Activated CD4-positive, alpha-beta T cell treated with anti-CD3 and anti-CD28 coated beads for 24 hours (primary cell): ENCODE measurements at regions not wholly inside any gene's neighbourhood (a gene's known extent, or its start where the extent isn't known, plus 50 kb on each side); places are given as distances from the start of the nearest gene placed in this dataset.
"Not testable (repeated sequence)": the region's sequence is repeated elsewhere in the genome, so short reads cannot be mapped to it uniquely, and the experiment has no call there.

Experiments
- DNase-seq, 2 donors: peaks; one replicate each; pipeline ENCODE4 v3.0.0-alpha.2; 2020; ENCODE audit warnings: low read depth in 2 of 2

DNA sequence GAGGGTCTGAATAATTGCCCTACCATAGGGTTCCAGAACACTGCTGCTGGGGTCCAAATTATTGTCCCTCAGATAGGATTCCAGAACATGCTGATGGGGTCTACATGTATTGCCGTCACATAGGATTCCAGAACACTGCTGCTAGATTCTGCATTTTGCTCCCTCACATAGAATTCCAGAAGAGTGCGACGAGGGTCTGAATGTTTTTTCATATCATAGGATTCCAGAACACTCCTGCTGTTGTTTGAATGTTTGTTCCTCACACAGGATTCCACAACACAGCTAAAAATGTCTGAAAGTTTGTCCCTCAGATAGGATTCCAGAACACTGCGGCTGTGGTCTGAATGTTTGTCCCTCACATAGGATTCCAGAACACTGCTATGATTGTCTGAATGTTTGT lies 198.1 kb downstream of the FOXD4L6 start:
- not testable (repeated sequence) for DNase-seq

- not testable (repeated sequence) for DNase-seq
These were observed 199.0 kb downstream of the FOXD4L6 start for GRCh38 chr9:40929488-40929845.

DNA sequence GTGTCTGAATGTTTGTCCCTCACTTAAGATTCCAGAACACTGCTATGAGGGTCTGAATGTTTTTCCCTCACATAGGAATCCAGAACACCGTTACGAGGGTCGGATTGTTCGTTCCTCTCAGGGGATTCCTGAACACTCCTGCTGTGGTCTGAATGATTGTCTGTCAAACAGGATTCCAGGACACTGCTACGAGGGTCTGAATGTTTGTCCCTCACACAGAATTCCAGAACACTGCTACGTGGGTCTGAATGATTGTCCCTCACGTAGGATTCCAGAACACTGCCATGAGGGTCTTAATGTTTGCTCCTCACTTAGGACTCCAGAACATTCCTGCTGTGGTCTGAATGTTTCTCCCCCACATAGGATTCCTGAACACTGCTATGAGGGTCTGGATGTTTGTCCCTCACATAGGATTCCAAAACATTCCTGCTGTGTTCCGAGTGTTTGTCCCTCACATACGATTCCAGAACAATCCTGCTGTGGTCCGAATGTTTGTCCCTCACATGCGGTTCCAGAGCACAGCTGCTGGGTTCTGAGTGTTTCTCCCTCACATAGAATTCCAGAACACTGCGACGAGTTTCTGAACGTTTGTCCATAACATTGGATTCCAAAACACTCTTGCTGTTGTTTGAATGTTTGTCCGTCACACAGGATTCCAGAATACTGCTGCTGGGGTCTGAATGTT lies 199.5 kb downstream of the FOXD4L6 start:
- DNase-seq, result no peak

- DNase-seq, result no peak
These were observed 200.4 kb downstream of the FOXD4L6 start for GRCh38 chr9:40927851-40928802.

GRCh38 chr9:40927260-40927631 lies 201.2 kb downstream of the FOXD4L6 start:
- DNase-seq, result no peak

GRCh38 chr9:40926404-40927259 lies 201.8 kb downstream of the FOXD4L6 start:
- no peak for DNase-seq

- DNase-seq, result no peak
These were observed 203.3 kb downstream of the FOXD4L6 start for GRCh38 chr9:40925149-40925548.

DNA sequence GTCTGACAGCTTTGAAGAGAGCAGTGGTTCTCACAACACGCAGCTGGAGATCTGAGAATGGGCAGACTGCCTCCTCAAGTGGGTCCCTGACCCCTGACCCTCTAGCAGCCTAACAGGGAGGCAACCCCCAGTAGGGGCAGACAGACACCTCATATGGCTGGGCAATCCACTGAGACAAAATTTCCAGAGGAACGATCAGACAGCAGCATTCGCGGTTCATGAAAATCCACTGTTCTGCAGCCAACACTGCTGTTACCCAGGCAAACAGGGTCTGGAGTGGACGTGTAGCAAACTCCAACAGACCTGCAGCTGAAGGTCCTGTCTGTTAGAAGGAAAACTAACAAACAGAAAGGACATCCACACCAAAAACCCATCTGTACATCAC lies 212.1 kb downstream of the FOXD4L6 start:
- not testable (repeated sequence) for DNase-seq

DNA sequence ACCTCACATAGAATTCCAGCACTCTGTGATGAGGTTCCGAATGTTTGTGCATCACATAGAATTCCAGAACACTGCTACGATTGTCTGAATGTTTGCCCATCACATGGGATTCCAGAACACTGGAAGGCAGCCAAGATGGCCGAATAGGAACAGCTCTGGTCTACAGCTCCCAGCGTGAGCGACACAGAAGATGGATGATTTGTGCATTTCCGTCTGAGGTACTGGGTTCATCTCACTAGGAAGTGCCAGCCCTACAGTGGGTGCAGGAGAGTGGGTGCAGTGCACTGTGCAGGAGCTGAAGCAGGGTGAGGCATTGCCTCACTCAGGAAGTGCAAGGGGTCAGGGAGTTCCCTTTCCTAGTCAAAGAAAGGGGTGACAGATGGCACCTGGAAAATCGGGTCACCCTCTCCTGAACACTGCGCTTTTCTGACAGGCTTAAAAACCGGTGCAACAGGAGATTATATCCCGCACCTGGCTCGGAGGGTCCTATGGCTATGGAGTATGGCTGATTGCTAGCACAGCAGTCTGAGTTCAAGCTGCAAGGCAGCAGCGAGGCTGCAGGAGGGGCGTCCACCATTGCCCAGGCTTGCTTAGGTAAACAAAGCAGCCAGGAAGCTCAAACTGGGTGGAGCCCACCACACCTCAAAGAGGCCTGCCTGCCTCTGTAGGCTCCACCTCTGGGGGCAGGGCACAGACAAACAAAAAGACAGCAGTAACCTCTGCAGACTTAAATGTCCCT lies 212.7 kb downstream of the FOXD4L6 start:
- DNase-seq, result not testable (repeated sequence)

GRCh38 chr9:40914772-40915659 lies 213.5 kb downstream of the FOXD4L6 start:
- DNase-seq, result no peak

- no peak for DNase-seq
These were observed 214.4 kb downstream of the FOXD4L6 start for GRCh38 chr9:40913928-40914673.

- no peak for DNase-seq
These were observed 215.3 kb downstream of the FOXD4L6 start for GRCh38 chr9:40913096-40913719.

DNA sequence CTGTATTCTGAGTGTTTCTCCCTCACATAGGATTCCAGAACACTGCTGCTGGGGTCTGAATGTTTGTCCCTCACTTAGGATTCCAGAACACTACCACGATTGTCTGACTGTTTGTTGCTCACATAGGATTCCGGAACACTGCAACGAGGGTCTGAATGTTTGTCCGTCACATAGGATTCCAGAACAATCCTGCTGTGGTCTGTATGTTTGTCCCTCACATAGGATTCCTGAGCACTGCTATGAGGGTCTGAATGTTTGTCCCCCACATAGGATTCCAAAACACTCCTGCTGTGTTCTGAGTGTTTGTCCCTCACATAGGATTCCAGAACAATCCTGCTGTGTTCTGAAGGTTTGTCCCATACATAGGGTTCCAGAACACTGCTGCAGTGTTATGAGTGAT lies 215.8 kb downstream of the FOXD4L6 start:
- DNase-seq, result not testable (repeated sequence)

DNA sequence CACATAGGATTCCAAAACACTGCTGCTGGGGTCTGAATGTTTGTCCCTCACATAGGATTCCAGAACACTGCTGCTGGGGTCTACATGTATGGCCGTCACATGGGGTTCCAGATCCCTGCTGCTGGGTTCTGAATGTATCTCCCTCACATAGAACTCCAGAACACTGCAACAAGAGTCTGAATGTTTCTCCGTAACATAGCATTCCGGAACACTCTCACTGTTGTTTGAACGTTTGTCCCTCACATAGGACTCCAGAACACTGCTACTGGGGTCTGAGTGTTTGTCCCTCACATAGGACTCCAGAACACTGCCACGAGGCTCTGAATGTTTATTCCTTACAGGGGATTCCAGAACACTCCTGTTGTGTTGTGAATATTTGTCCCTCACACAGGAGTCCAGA lies 216.8 kb downstream of the FOXD4L6 start:
- no peak for DNase-seq

DNA sequence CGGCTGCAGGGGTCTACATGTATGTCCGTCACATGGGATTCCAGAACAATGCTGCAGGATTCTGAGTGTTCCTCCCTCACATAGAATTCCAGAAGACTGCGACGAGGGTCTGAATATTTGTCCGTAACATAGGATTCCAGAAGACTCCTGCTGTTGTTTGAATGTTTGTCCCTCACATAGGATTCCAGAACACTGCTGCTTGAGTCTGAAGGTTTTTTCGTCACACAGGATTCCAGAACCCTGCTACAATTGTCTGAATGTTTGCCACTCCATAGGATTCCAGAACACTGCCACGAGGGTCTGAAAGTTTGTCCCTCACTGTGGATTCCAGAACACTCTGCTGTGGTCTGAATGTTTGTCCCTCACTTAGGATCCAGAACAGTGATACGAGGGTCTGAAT lies 217.5 kb downstream of the FOXD4L6 start:
- DNase-seq, result not testable (repeated sequence)

- no peak for DNase-seq
These were observed 218.7 kb downstream of the FOXD4L6 start for GRCh38 chr9:40909821-40910220.

DNA sequence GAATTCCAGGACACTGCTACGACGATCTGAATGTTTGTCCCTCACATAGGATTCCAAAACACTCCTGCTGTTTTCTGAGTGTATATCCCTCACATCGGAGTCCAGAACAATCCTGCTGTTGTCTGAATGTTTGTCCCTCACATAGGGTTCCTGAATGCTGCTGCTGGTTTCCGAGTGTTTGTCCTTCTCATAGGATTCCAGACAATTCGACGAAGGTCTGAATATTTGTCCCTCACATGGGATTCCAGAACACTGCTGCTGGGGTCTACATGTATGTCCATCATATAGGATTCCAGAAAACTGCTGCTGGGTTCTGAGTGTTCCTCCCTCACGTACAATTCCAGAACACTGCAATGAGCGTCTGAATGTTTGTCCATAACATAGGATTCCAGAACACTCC lies 219.4 kb downstream of the FOXD4L6 start:
- DNase-seq, result not testable (repeated sequence)

DNA sequence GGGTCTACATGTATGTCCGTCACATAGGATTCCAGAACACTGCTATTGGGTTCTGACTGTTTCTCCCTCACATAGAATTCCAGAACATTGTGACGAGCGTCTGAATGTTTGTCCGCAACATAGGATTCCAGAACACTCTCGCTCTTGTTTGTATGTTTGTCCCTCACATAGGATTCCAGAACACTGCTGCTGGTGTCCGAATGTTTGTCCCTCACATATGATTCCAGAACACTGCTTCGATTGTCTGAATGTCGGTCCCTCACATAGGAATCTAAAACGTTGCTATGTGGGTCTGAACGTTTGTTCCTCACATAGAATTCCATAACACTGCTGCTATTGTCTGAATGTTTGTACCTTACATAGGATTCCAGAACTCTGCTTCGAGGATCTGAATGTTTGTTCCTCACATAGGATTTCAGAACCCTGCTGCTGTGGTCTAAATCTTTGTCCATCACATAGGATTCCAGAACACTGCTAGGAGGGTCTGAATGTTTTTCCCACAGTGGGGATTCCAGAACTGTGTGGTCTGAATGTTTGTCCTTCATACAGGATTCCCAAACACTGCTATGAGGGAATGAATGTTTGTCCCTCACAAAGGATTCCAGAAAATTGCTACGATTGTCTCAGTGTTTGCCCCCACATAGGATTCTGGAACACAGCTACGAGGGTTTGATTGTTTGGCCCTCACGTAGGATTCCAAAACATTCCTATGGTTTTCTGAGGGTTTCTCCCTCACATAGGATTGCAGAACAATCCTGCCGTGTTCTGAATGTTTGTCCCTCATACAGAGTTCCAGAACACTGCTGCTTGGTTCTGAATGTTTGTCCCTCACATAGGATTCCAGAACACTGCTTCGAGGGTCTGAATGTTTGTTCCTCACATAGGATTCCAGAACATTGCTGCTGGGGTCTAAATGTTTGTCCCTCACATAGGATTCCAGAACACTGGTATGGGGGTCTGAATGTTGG lies 220.5 kb downstream of the FOXD4L6 start:
- no peak for DNase-seq
